ENCODE measurements at regions not wholly inside any gene's neighbourhood (a gene's known extent, or its start where the extent isn't known, plus 50 kb on each side); places are given as distances from the start of the nearest gene placed in this dataset.

GRCh38 chr4:29867412-29867811 is 852.8 kb upstream of the PCDH7 start:
- H3K9me3 ChIP-seq (ENCODE audit: low read length), result no peaks in the 10 kb centered on the region

GRCh38 chr4:29900336-29900735 is 819.8 kb upstream of the PCDH7 start:
- Histone ChIP-seq H3K27me3 (ENCODE audit: insufficient read depth, low read depth, low read length) (no peaks in the 10 kb centered on the region), H3K79me2 (replicated peaks; ENCODE audit: insufficient read depth, low read length) (no peaks in the 10 kb centered on the region), H3K36me3 (ENCODE audit: insufficient read depth, low read length) (no peaks in the 10 kb centered on the region), H3F3A (ENCODE audit: insufficient read depth, low read length, poor library complexity, severe bottlenecking) (no peaks in the 10 kb centered on the region), H3K9me3 (ENCODE audit: low read length) (no peaks in the 10 kb centered on the region), H3K9me2 (ENCODE audit: insufficient read depth, low read length) (no peaks in the 10 kb centered on the region), H3K4me3 (ENCODE audit: low read length) (no peak overlapping the region), H4K20me1 (ENCODE audit: insufficient read depth) (no peaks in the 10 kb centered on the region), H3K4me2 (ENCODE audit: low read length) (no peak overlapping the region), H3K27ac (ENCODE audit: low read length) (no peak overlapping the region), H3K9ac (ENCODE audit: low read length) (no peak overlapping the region), H2AFZ (ENCODE audit: low read depth, low read length) (no peak overlapping the region)
- TF ChIP-seq EZH2 (IDR thresholded peaks at IDR 0.05; ENCODE audit: borderline replicate concordance, insufficient read depth, low read length, poor library complexity, severe bottlenecking), result no peak
- TF ChIP-seq CTCF (IDR thresholded peaks at IDR 0.05; ENCODE audit: poor library complexity, severe bottlenecking), result no peak
- TF ChIP-seq TAF1 (IDR thresholded peaks at IDR 0.05; ENCODE audit: low read depth), result no peak
- no peak for TF ChIP-seq RAD21 (conservative IDR thresholded peaks at IDR 0.05)
- no peak for TF ChIP-seq POLR2AphosphoS5 (IDR thresholded peaks at IDR 0.05)
- TF ChIP-seq REST (IDR thresholded peaks at IDR 0.05; ENCODE audit: borderline replicate concordance), result no peak
- no peak for TF ChIP-seq MXI1 (conservative IDR thresholded peaks at IDR 0.05; ENCODE audit: poor library complexity, severe bottlenecking)

More at GRCh38 chr4:29867412-29867811, 852.8 kb upstream of the PCDH7 start:
- H4K20me1 ChIP-seq (ENCODE audit: insufficient read depth), result no peaks in the 10 kb centered on the region
- no peaks in the 10 kb centered on the region for H3K9me2 ChIP-seq (ENCODE audit: insufficient read depth, low read length)
- H3K79me2 ChIP-seq (replicated peaks; ENCODE audit: insufficient read depth, low read length), result no peaks in the 10 kb centered on the region
- TF ChIP-seq MXI1 (conservative IDR thresholded peaks at IDR 0.05; ENCODE audit: poor library complexity, severe bottlenecking), result no peak
- no peak for TF ChIP-seq POLR2AphosphoS5 (IDR thresholded peaks at IDR 0.05)
- no peak for TF ChIP-seq REST (IDR thresholded peaks at IDR 0.05; ENCODE audit: borderline replicate concordance)
- no peak for TF ChIP-seq TAF1 (IDR thresholded peaks at IDR 0.05; ENCODE audit: low read depth)
- TF ChIP-seq EZH2 (IDR thresholded peaks at IDR 0.05; ENCODE audit: borderline replicate concordance, insufficient read depth, low read length, poor library complexity, severe bottlenecking), result no peak
- no peak for TF ChIP-seq SMC3 (conservative IDR thresholded peaks at IDR 0.05; ENCODE audit: poor library complexity)
- no peak for TF ChIP-seq EP300 (conservative IDR thresholded peaks at IDR 0.05; ENCODE audit: poor library complexity, severe bottlenecking)
- TF ChIP-seq CTCF (IDR thresholded peaks at IDR 0.05; ENCODE audit: poor library complexity, severe bottlenecking), result no peak
- no peak for TF ChIP-seq RAD21 (conservative IDR thresholded peaks at IDR 0.05)
- no peak overlapping the region for H3K27ac ChIP-seq (ENCODE audit: low read length)
- no peak overlapping the region for H3K4me2 ChIP-seq (ENCODE audit: low read length)
- H2AFZ ChIP-seq (ENCODE audit: low read depth, low read length), result no peak overlapping the region
- no peak overlapping the region for H3K9ac ChIP-seq (ENCODE audit: low read length)
- no peaks in the 10 kb centered on the region for H3F3A ChIP-seq (ENCODE audit: insufficient read depth, low read length, poor library complexity, severe bottlenecking)
- H3K36me3 ChIP-seq (ENCODE audit: insufficient read depth, low read length), result no peaks in the 10 kb centered on the region
- H3K27me3 ChIP-seq (ENCODE audit: insufficient read depth, low read depth, low read length), result no peaks in the 10 kb centered on the region
- H3K4me3 ChIP-seq (ENCODE audit: low read length), result no peak overlapping the region

Data from neural cell (in vitro differentiated cells).